GM18498 (cell line): ENCODE measurements at regions not wholly inside any gene's neighbourhood (a gene's known extent, or its start where the extent isn't known, plus 50 kb on each side); places are given as distances from the start of the nearest gene placed in this dataset.
A peak's percentile ranks its signal among the peaks of the same experiment; 100 is the strongest.
"Not testable (repeated sequence)": the region's sequence is repeated elsewhere in the genome, so short reads cannot be mapped to it uniquely, and the experiment has no call there.

Experiments
- ATAC-seq: cut with Tn5 transposase; IDR thresholded peaks from one replicate; pipeline ENCODE4 v1.9.1; 2021; ENCODE audit warnings: mild to moderate bottlenecking, moderate library complexity; ENCODE audit not compliant: unreplicated experiment

DNA sequence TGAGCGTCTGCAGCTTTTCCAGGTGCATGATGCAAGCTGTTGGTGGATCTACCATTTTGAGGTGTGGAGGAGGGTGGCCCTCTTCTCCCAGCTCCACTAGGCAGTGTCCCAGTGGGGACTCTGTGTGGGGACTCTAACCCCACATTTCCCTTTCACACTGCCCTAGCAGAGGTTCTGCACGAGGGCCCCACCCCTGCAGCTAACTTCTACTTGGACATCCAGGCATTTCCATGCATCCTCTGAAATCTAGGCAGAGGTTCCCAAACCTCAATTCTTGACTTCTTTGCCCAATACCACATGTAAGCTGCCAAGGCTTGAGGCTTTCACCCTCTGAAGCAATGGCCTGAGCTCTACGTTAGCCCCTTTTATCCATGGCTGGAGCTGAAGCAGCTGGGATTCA lies 61.4 kb upstream of the HGFAC start:
- not testable (repeated sequence) for ATAC-seq

DNA sequence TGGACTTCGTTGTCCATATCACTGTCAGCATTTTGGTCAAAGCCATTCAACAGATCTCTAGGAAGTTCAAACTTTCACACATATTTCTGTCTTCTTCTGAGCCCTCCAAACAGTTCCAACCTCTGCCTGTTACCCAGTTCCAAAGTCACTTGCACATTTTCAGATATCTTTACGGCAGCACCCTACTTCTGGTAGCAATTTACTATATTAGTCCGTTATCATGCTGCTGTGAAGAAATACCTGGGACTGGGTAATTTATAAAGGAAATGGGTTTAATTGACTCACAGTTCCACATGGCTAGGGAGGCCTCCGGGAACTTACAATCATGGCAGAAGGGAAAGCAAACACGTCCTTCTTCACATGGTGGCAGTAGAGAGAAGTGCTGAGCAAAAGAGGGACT lies 60.6 kb upstream of the HGFAC start:
- ATAC-seq = not testable (repeated sequence)

DNA sequence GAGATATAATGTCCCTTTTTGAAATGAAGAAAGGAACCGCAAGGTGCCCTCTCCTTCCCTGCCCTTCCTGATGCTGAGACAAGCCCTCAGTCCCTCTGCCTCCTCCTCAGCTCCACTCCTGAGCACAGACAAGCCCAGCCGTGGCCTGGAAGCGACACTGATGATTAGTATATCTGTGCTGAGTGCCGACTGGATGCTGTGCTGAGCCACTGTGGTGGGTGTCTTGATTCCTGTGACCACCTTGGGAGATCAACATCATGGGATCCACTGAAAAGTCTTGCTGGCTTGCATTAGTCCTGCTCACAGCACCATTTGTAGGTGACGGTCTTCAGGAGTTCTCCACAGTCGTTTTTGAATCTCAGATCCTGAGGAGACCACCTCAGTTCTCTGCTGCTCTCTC lies 59.5 kb upstream of the HGFAC start:
- ATAC-seq = no peak

DNA sequence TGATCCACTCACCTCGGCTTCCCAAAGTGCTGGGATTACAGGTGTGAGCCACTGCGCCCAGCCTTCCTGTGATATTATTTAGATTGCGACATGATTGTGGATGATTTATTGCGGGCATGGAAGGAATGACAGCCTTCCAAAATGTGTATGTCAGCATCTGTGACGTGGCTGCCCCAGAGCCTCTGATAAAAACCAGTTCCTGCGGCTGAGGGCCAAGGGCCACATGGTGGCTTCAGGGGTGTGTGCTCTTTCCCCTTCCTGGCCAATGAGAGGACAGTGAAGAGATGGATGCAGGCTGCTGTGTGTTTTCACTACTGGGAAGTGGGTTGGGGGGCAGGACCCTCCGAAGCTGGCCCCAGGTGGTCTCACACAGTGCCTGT lies 57.4 kb upstream of the HGFAC start:
- ATAC-seq = no peak

DNA sequence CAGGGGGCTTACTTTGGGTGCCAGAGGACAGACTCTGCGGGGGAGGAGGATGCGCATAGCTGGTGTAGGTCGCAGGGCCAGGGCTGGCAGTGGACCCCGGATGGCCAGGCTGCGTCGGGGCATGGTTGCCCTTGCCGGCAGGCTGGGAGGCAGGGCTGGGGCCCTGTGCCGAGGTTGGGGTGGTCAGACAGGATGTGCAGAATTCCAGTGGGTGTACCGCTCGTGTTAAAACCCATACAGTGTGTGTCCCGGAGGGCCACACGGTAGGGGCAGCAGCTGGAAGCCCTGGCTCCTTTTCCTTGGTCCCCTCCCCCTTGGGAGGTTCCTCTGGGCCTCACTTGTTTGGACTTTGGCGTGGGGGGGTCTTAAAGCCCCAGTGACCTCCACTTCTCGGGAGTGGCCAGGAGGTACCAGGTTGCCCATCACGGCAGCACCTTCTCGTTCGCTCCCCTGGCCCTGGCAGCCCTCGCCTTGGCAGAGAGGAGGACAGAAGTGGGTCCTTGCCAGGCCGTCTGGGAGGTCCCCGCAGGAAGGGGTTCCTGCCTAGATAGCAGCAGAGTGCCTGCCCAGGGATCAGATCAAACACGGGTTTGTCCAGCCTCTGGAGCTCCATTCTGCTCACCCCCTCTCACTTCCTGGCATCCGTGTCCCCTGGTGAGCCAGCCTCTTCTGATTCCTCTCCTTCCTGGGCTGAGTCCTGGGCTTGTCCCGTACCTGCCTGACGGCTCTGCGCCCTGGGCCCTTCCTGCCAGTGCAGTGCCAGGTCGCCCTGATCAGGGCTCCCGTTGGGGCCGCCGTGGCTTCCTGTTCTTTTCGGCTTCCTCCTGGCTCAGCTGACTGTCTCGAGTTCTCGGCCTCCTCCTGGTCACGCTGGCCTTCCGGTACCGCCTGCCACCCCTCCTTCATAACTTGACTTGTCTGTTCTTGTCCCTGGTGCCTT lies 56.7 kb upstream of the HGFAC start:
- ATAC-seq = no peak

DNA sequence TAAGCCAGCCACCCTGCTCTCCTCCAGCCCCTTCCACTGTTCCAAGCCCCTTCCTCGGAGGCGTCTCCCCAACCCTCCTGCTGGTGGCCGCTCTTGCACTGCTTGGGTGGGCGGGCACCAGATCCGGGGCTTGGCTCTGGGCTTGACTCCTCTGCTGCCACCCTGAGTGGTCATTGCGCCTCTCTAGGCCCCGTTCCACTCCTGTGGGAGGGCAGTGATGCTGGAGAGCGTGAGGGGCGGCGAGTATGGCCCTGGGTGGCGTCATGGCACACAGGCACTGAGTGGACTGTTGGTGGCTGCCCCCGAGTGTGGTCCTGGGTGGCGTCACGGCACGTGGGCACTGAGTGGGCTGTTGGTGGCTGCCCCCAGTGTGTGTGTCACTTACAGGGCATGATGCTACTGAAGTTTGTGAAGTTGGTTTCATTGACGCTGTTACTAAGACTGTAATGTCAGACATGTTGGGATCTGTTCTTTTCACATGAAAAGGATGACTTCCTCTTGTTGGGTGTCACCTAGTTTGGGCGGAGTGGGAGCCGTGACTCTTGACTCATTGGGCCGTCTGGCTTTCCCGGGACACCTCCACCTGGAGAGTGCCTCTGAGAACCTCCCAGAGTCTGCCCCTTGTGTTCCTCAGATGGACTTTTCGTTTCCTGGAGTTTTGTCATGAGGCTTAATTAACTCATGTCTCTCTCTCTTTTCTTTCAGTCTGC lies 55.9 kb upstream of the HGFAC start:
- ATAC-seq = no peak

DNA sequence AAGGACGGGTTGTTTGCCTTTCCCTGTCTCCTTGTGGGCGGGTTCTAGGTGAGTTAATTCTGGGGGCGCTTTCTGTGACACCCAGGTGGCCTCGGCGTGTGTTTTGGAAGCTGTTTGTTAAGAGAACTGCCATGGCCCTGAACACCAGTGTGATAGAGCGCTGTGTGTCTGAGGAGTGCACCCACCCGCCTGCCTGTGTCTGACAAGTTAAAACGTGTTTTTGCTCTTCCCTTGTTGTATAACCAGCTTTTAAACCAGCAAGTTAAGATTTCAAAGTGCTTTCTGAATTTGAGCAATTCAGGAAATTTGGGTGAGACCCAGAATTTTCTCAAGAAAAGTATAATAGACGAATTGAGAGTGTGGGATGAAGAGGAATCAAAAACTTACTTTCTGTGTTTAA lies 55.2 kb upstream of the HGFAC start:
- ATAC-seq = no peak

DNA sequence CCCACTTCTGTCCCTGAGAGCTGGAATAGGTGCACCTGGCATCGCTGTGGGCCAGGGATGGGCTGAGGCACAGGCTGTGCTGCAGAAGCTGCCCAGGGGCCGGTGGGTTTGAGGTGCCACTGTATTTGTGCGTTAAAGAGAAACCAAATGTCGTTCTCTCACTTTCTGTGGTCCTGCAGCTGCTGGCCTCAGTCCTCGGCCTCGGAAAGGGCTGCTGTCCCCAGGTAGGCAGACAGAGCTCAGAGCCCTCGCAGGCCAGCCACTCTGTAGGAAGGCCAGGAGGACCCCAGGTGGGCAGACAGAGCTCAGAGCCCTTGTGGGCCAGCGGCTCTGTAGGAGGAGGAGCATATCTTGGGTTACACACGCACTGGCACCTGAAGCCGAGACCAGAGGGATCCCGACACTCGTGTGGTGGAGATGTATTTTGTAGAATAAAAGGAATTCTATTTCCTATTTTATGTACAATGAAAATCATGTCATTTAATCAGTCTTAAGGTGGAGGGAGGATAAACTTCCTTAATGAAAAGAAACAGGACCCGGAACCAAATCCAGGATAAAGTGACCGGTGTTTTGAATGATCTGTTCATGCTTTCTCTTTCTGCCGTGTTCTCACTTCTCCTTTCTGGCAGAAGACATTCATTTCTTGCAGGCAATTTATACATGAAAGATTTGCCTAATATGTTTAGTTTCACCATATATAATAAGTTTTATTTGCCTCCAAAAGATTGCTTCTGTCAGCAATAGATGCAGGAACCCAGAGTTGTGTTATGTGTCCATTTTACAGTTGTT lies 54.4 kb upstream of the HGFAC start:
- peak; percentile 56 for ATAC-seq

DNA sequence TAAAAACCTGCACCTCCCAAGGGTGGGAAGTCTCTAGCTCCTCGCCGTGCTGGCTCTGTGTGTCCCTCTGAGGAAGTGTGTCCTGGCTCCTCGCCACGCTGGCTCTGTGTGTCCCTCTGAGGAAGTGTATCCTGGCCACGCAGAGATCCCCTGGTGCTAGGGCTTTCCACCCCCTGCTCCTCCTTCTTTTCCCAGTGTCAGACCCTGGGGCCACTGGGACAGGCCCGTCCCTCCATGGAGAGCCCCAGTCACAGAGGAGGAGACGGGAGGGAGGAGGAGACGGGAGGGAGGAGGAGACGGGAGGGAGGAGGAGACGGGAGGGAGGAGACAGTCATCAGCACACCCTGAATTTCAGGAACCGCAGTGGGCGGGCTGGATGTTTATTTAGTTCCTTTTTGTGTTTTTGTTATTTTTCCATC lies 53.8 kb upstream of the HGFAC start:
- ATAC-seq = peak; percentile 40

- ATAC-seq = peak; percentile 70
These were observed 53.1 kb upstream of the HGFAC start for GRCh38 chr4:3388471-3389232.

DNA sequence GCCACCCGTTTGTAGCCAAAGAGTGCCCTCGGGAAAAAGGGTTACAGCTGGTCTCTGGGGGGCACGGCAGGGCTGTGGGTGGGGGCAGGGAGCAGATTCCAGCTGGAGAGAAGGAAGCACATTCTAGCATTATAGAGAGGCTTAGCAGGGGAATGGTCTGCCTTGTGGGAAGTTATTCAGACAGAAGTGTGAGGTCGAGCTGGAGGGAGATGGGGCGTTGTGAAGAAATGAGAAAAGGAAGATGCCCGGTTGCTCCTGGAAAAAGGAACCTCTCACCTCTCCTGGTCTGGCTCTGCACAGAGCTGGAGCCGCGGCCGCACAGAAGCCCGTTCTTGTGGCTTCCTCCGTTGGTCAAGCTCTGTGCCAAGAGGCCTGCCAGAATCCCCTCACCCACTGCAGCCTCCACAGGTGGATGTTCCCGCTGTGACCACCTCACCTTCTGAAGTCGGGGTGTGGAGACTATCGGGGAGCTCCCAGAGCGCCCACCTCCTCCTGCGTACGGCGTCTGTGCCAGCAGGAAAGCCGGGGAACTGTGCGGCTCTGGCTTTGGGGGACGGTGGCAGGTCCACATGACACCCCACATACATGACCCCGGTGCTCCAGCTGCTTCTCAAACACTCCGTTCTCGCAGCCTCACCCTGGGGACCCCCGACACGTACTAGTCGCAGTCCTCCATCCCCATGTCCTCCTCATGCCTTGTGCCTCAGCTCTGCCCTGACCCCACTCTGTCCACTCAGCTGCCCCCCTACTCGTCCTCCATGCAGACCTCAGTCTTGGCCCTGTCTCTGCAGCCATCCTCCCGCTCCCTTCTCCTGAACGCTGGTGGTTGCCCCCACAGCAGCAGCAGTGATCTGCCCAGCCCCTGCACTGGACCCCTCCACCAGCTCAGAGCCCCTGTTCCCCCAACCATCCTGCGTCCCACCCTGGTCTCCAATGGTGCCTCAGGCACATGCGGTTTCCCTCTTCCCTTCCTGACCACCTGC lies 52.2 kb upstream of the HGFAC start:
- ATAC-seq = no peak

- ATAC-seq = no peak
These were observed 51.4 kb upstream of the HGFAC start for GRCh38 chr4:3390288-3390811.

- ATAC-seq = no peak
These were observed 50.3 kb upstream of the HGFAC start for GRCh38 chr4:3391422-3391821.
